Kidney epithelial cell (primary cell): ENCODE measurements at regions not wholly inside any gene's neighbourhood (a gene's known extent, or its start where the extent isn't known, plus 50 kb on each side); places are given as distances from the start of the nearest gene placed in this dataset.

Experiments used
- DNase-seq: peaks from one replicate; pipeline ENCODE4 v3.0.0-alpha.2; 2010; ENCODE audit warnings: low read depth
- H3K27me3 ChIP-seq: 2 replicates; pipeline ENCODE4 v1.6.0; 2011; ENCODE audit warnings: low read length; ENCODE audit not compliant: control insufficient read depth, insufficient read depth
- H3K36me3 ChIP-seq: 2 replicates; pipeline ENCODE4 v1.5.1; 2011; ENCODE audit warnings: low read length; ENCODE audit not compliant: control insufficient read depth, insufficient read depth
- H3K4me3 ChIP-seq: 2 replicates; pipeline ENCODE4 v1.5.1; 2011; ENCODE audit warnings: low read depth, mild to moderate bottlenecking, control low read depth, low read length
- TF ChIP-seq, protein P1 (sequence below): IDR thresholded peaks from 2 replicates; pipeline ENCODE4 v1.5.1; 2011; ENCODE audit warnings: mild to moderate bottlenecking, moderate library complexity, low read length, control low read depth, inconsistent platforms; ENCODE audit not compliant: insufficient read depth, poor library complexity, severe bottlenecking

DNA sequence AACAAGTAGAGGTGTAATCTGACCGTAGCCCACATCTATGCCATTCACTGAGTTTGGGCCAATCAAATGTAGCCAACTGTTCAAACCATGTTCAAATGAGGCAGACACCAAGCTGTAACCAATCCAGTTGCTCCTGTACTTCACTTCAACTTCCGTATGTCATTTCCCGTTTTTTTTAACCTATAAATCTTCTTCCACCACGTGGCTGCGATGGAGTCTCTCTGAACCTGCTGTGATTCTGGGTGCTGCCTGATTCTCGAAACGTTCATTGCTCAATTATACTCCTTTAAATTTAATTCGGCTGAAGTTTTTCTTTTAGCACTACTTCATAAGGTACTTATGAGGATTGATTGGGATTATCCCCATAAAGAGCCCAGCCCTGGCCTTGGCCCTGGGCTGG lies 179.7 kb downstream of the PIK3R1 start:
- TF ChIP-seq, protein P1, sequence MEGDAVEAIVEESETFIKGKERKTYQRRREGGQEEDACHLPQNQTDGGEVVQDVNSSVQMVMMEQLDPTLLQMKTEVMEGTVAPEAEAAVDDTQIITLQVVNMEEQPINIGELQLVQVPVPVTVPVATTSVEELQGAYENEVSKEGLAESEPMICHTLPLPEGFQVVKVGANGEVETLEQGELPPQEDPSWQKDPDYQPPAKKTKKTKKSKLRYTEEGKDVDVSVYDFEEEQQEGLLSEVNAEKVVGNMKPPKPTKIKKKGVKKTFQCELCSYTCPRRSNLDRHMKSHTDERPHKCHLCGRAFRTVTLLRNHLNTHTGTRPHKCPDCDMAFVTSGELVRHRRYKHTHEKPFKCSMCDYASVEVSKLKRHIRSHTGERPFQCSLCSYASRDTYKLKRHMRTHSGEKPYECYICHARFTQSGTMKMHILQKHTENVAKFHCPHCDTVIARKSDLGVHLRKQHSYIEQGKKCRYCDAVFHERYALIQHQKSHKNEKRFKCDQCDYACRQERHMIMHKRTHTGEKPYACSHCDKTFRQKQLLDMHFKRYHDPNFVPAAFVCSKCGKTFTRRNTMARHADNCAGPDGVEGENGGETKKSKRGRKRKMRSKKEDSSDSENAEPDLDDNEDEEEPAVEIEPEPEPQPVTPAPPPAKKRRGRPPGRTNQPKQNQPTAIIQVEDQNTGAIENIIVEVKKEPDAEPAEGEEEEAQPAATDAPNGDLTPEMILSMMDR = no peak
- no peaks in the 10 kb centered on the region for H3K27me3 ChIP-seq
- H3K4me3 ChIP-seq = no peak overlapping the region
- no peaks in the 10 kb centered on the region for H3K36me3 ChIP-seq
- no peak for DNase-seq

DNA sequence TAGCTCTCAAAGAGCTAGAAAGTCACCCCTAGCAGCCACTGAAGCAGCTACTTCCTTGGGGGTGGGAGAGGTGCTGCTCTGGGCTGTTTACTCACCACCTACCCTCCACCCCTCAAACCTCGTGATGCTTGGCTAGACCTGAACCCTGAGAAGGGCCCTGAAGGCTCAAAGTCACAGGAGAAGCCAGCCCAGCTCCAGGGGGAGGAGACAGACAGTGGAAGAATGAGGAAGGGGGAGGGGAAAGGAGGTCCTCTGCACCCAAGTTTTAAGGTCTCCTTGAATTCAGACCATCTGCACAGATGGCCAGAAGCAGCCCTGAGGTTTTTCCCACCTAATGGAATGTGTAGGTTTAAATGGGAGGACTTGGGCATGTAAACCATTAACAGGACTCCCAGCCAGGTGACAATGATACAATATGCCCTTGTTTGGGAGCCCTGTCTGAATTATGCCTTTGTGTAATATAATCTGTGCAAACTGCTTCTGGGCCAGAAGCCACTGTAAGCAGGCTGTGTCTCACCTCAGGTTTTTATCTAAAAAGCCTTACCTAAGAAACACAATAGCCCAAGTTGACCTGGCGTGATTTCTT lies 180.5 kb downstream of the PIK3R1 start:
- Histone ChIP-seq H3K36me3 (no peaks in the 10 kb centered on the region), H3K27me3 (no peaks in the 10 kb centered on the region), H3K4me3 (no peak overlapping the region)
- TF ChIP-seq, protein P1 = no peak
- DNase-seq = peak; percentile 34

DNA sequence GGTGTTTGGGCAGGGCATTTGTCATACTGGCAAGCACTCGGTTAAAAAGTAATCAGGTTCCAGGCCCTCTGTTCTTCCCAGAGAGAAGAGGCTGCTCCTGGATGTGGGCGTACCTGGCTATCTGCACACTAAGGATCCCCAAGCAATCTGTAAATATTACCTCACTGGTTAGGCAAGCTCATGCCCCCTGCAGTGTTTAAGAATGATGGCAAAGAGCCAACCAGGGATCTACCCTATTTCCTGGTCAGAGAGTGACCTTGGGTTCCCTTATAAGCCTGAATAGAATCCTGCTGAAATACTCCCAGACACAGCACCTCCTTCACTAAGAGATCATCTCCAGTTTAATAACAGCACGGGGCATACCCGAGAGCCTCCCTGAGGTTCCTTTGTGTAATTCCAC lies 181.2 kb downstream of the PIK3R1 start:
- Histone ChIP-seq H3K36me3 (no peaks in the 10 kb centered on the region), H3K4me3 (no peak overlapping the region), H3K27me3 (no peaks in the 10 kb centered on the region)
- peak; percentile 76 for DNase-seq
- TF ChIP-seq, protein P1 = no peak

DNA sequence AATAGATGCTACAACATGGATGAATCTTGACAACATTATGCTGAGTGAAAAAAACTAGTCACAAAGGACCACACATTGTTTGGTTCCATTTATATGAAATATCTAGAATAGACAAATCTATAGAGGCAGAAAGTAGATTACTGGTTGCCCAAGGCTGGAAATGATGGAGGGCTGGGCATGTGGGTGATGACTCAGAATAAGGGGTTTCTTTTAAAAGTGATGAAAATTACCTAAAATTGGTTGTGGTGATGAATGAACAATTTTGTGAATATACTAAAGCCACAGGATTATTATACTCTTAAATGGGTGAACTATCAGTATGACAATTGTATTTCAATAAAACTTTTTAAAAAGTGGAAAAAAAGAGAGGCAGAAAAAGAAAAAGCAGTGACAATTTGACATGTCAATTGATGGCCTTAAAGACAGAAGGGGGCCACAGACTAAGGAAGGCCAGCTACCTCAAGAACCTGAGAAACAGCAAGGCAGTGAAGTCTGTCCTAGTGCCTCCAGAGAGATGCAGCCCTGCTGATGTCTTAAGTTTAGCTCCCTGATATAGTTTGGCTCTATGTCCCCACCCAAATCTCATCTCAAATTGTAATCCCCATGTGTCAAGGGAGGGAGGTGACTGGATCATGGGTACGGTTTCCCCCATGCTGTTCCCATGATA lies 182.7 kb downstream of the PIK3R1 start:
- no peak for DNase-seq
- Histone ChIP-seq H3K4me3 (no peak overlapping the region), H3K27me3 (no peaks in the 10 kb centered on the region), H3K36me3 (no peaks in the 10 kb centered on the region)
- TF ChIP-seq, protein P1 = no peak

DNA sequence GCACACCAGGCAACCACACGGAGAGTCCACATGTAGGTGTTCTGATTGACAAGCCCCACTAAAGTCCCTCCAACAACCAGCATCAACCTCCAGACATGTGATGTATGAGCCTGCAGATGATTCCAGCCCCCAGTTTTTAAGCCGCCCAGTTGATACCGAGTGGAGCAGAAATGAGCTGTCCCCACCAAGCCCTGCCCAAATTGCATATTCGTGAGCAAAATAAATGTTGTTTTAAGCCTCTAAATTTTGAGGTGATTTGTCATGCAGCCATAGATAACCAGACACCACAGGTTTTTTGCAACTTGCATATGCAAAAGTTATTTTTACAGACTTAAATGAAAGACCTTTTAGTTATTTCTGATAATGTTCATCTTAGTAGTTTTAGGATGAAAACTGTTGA lies 187.7 kb downstream of the PIK3R1 start:
- Histone ChIP-seq H3K27me3 (no peaks in the 10 kb centered on the region), H3K4me3 (no peak overlapping the region), H3K36me3 (no peaks in the 10 kb centered on the region)
- TF ChIP-seq, protein P1 = no peak
- DNase-seq = no peak

DNA sequence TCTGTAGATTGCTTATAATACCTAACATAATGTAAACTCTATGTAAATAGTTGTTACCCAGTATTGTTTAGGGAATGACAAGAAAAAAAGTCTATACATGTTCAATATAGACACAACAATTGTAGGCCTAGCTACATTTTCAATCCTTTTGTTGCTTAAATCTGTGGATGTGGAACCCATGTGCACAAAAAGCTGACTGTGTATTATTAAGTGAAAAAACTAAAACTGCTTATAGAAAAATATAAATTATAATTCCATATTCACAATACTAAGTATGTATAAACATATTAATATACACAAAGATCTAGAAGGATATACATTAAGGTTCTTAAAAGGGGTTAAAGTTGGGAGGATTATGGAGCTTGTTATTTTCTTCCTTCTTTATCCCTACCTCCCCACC lies 188.7 kb downstream of the PIK3R1 start:
- H3K4me3 ChIP-seq = no peak overlapping the region
- TF ChIP-seq, protein P1 = no peak
- H3K36me3 ChIP-seq = no peaks in the 10 kb centered on the region
- no peaks in the 10 kb centered on the region for H3K27me3 ChIP-seq
- DNase-seq = no peak
